Endothelial cell (in vitro differentiated cells): ENCODE measurements at regions not wholly inside any gene's neighbourhood (a gene's known extent, or its start where the extent isn't known, plus 50 kb on each side); places are given as distances from the start of the nearest gene placed in this dataset.

Experiments used
- DNase-seq: peaks from one replicate; pipeline ENCODE4 v3.0.0; 2021; ENCODE audit warnings: low spot score
- H3K27ac Mint-ChIP-seq: one replicate; pipeline ENCODE4 v1.8.0; 2021; ENCODE audit warnings: mixed read lengths, inconsistent platforms; ENCODE audit not compliant: unreplicated experiment
- H3K27me3 Mint-ChIP-seq: one replicate; pipeline ENCODE4 v1.8.0; 2021; ENCODE audit warnings: mild to moderate bottlenecking, moderate library complexity, mixed read lengths, inconsistent platforms; ENCODE audit not compliant: unreplicated experiment
- H3K36me3 Mint-ChIP-seq: one replicate; pipeline ENCODE4 v1.8.0; 2021; ENCODE audit warnings: mild to moderate bottlenecking, low read depth, mixed read lengths, inconsistent platforms; ENCODE audit not compliant: unreplicated experiment
- H3K4me1 Mint-ChIP-seq: one replicate; pipeline ENCODE4 v1.8.0; 2021; ENCODE audit warnings: mild to moderate bottlenecking, mixed read lengths, inconsistent platforms; ENCODE audit not compliant: unreplicated experiment
- H3K4me3 Mint-ChIP-seq: one replicate; pipeline ENCODE4 v1.8.0; 2021; ENCODE audit warnings: mild to moderate bottlenecking, mixed read lengths, inconsistent platforms; ENCODE audit not compliant: unreplicated experiment
- H3K9me3 Mint-ChIP-seq: one replicate; pipeline ENCODE4 v1.8.0; 2021; ENCODE audit warnings: mixed read lengths, inconsistent platforms; ENCODE audit not compliant: unreplicated experiment
- CTCF ChIP-seq: fragments of 200-600 bp; sonication (generic); IDR thresholded peaks from one replicate; pipeline ENCODE4 v1.5.0; 2021; ENCODE audit warnings: antibody characterized with exemption; ENCODE audit not compliant: unreplicated experiment

GRCh38 chr5:8710426-8710930 is 835.4 kb downstream of the SEMA5A start:
- no peak overlapping the region for H3K27ac Mint-ChIP-seq
- TF ChIP-seq CTCF = no peak
- H3K9me3 Mint-ChIP-seq = no peaks in the 10 kb centered on the region
- no peaks in the 10 kb centered on the region for H3K4me1 Mint-ChIP-seq
- no peak for DNase-seq
- H3K27me3 Mint-ChIP-seq = no peaks in the 10 kb centered on the region
- no peaks in the 10 kb centered on the region for H3K36me3 Mint-ChIP-seq
- no peak overlapping the region for H3K4me3 Mint-ChIP-seq

GRCh38 chr5:8714198-8714597 is 831.7 kb downstream of the SEMA5A start:
- H3K9me3 Mint-ChIP-seq = no peaks in the 10 kb centered on the region
- H3K27ac Mint-ChIP-seq = no peak overlapping the region
- no peak for TF ChIP-seq CTCF
- H3K4me3 Mint-ChIP-seq = no peak overlapping the region
- H3K4me1 Mint-ChIP-seq = no peaks in the 10 kb centered on the region
- H3K27me3 Mint-ChIP-seq = no peaks in the 10 kb centered on the region
- DNase-seq = no peak
- H3K36me3 Mint-ChIP-seq = no peaks in the 10 kb centered on the region

- no peak for TF ChIP-seq CTCF
These were observed 831.0 kb downstream of the SEMA5A start for GRCh38 chr5:8714861-8715260.

GRCh38 chr5:8719796-8720195 is 826.1 kb downstream of the SEMA5A start:
- H3K4me3 Mint-ChIP-seq = no peak overlapping the region

More at GRCh38 chr5:8714861-8715260, 831.0 kb downstream of the SEMA5A start:
- no peak overlapping the region for H3K27ac Mint-ChIP-seq
- H3K36me3 Mint-ChIP-seq = no peaks in the 10 kb centered on the region
- no peak overlapping the region for H3K4me3 Mint-ChIP-seq
- H3K9me3 Mint-ChIP-seq = no peaks in the 10 kb centered on the region
- no peaks in the 10 kb centered on the region for H3K27me3 Mint-ChIP-seq
- no peak for DNase-seq
- H3K4me1 Mint-ChIP-seq = no peaks in the 10 kb centered on the region

GRCh38 chr5:8720506-8720905 is 825.4 kb downstream of the SEMA5A start:
- no peak for DNase-seq
- TF ChIP-seq CTCF = no peak
- Mint-ChIP-seq H3K4me1 (no peaks in the 10 kb centered on the region), H3K4me3 (no peak overlapping the region), H3K36me3 (no peaks in the 10 kb centered on the region), H3K27me3 (no peaks in the 10 kb centered on the region), H3K9me3 (no peaks in the 10 kb centered on the region), H3K27ac (no peak overlapping the region)

More at GRCh38 chr5:8719796-8720195, 826.1 kb downstream of the SEMA5A start:
- H3K36me3 Mint-ChIP-seq = no peaks in the 10 kb centered on the region
- H3K27me3 Mint-ChIP-seq = no peaks in the 10 kb centered on the region
- no peak overlapping the region for H3K27ac Mint-ChIP-seq
- no peak for DNase-seq
- H3K4me1 Mint-ChIP-seq = no peaks in the 10 kb centered on the region
- TF ChIP-seq CTCF = no peak
- H3K9me3 Mint-ChIP-seq = no peaks in the 10 kb centered on the region
